ENCODE measurements at regions not wholly inside any gene's neighbourhood (a gene's known extent, or its start where the extent isn't known, plus 50 kb on each side); places are given as distances from the start of the nearest gene placed in this dataset.

DNA sequence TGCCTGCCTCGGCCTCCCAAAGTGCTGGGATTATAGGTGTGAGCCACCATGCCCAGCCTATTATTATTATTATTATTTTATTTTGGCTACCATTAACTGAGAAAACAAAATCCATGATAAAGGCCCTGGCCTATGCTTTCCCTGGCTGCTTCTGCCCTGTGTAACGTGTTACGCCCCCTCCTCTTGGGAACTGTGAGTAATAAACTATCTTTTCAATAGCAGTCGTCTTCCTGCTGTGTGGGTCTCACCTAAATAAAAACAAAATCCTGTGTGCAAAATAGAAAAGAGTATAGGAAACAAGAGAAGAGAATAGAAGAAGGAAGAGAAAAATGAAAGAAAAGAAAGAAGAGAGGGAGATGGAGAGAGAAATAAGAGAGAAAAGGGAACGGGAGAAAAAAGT lies 237.0 kb downstream of the MIAT start:
- DNase-seq (ENCODE audit: low read depth) = no peak

- no peak for DNase-seq (ENCODE audit: low read depth)
Measured at GRCh38 chr22:26894766-26895485, 237.5 kb downstream of the MIAT start.

DNA sequence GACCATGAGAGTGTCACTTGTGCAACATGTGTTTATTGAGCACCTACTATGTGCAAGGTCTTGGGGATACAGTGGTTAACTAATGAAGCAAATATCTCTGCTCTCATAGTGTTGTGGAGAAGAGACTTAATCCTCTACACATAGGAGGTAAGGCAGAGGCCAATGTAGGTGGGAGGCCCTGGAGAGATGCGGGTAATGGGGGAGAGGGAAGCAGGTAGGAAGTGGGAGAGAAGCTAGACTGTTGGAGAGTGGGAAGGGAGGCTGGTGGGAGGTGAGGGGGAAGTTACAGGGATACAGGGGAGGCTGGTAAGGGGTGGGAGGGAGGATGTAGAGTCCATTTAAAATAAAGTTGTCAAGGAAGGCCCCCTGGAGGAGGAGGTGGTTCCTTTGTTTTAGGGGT lies 240.0 kb downstream of the MIAT start:
- no peak for DNase-seq (ENCODE audit: low read depth)

GRCh38 chr22:26898946-26899605 lies 241.7 kb downstream of the MIAT start:
- DNase-seq (ENCODE audit: low read depth) = no peak

DNA sequence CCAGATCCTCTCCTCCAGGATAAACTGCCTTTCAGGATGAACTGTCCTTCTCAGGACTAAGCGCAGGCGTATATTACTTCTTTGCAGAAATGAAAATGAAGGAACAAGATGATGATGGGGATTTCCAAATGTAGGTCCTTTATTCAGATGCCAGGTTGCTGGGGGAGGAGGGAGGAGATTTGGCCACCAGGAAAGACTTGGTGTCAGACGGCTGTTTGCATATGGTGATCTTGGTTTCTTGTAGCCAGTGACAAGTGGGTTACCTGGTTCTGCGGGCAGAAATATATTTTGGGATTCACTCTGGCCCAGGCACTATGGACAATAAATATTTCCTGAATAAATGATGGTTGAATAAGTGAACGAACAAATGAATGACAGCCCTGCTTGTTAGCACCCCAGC lies 243.4 kb downstream of the MIAT start:
- DNase-seq (ENCODE audit: low read depth) = no peak

DNA sequence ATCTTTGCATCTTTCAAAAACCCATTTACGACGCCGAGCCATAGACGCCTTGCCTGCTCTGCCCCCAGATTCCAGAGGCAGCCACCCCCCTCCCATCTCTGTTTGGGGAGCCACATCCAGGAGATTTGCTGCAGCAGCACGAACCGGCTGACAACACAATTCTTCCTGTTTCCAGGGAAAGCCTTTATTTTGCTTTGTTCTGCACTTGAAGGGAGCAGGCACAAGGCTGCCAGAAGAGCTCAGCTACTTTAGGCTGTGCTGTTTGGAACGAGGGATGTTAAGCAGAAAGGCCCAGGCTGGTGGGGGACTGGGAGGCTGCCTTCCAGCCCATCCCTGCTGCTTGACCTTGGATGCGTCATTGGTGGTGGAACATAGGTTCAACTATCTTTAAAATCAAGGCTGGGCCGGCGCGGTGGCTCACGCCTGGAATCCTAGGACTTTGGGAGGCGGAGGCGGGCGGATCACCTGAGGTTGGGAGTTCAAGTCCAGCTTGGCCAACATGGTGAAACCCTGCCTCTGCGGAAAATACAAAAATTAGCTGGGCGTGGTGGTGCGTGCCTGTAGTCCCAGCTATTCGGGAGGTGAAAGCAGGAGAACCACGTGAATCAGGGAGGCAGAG lies 243.9 kb downstream of the MIAT start:
- no peak for DNase-seq (ENCODE audit: low read depth)

GRCh38 chr22:26902401-26903029 lies 245.1 kb downstream of the MIAT start:
- no peak for DNase-seq (ENCODE audit: low read depth)

DNA sequence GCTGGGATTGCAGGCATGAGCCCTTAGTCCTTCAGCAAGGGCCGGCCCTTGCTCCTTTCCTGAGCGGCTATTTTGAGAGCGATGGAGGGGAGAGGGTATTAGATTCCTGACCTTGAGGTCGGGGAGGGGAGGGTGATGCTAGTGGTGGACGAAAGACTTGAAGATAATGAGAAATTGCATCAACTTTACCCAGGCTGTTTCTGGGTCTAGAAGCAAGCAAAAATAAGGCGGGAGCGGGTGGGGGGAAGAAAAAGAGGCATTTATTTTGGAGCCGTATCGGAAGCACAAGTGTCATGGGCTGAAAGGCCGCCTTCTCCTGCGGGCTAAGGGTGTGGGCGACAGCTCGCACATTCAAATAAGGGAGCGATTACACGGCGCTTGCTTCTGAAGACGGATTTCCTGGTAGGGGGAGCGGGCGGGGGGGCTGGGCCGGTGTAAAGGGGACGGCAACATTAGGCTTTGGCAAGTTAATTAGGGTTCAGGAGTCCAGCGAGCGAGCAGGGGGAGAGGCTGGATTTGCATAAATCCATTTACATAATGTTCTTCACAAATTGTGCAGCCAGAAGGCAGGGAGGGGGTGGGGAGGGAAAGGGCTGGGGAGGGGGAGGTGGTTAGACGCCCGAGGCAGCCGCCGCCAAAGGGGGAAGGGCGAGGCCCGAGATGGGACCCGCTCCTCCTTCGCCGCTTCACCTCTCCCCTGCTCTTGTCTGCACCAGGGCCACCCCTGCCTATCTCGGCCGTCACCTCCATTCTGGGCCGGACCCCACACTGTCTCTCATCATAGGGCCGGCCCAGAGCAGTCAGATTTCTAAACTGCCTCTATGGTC lies 245.9 kb downstream of the MIAT start:
- DNase-seq (ENCODE audit: low read depth) = no peak

DNA sequence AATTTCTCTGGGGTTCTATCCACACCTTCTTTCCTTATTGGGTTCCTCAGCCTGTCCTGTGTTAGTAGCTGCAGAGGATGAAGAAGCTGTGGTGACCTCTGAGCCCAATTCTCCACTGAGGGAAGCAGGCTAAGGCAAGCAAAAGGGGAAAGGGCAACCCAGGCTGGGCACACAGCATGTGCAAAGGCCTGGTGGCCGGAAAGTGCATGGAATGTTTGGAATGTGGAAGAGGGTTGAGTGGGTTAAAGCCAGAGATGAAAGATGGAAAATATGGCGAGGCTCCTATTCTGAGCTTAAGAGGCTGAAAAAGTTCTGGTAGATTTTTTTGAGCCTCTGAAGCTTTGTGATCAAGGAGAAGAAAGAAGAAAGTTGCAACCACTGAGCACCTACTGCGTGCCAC lies 247.1 kb downstream of the MIAT start:
- DNase-seq (ENCODE audit: low read depth) = no peak

DNA sequence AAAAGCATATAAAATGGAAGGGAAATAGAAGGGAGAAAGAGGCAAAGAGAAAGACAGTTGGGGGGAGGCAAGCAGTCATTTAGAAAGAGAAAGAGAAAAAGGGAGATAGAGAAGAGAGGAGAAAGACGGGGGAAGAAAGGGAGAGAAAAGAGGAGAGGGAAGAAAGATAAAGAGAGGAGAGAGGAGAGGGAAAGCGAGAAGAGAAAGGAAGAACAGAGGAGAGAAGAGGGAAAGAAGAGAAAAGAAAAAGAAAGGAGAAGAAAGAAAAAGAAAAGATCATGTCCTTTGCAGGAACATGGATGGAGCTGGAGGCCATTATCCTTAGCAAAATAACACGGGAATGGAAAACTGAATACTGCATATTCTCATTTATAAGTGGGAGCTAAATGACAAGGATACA lies 247.7 kb downstream of the MIAT start:
- no peak for DNase-seq (ENCODE audit: low read depth)

DNA sequence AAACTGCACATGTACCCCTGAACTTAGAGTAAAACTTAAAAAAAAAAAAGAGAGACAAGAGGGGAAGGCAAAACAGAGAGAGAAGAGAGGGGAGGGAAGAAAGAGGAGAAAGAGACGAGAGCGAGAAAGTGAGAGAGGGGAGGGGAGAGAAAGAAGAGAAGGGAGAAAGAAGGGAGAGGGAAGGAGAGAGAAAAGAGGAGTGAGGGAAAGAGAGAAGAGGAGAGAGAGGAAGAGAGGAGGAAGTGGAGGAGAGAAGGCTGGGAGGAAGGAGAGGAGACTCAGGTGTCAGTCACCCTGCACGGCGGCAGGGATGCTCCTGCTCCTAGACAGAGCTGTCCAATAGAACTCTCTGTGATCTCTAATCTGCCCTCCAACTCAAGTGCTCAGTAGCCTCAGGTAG lies 248.3 kb downstream of the MIAT start:
- no peak for DNase-seq (ENCODE audit: low read depth)

GRCh38 chr22:26906464-26906863 lies 249.1 kb downstream of the MIAT start:
- DNase-seq (ENCODE audit: low read depth) = no peak

DNA sequence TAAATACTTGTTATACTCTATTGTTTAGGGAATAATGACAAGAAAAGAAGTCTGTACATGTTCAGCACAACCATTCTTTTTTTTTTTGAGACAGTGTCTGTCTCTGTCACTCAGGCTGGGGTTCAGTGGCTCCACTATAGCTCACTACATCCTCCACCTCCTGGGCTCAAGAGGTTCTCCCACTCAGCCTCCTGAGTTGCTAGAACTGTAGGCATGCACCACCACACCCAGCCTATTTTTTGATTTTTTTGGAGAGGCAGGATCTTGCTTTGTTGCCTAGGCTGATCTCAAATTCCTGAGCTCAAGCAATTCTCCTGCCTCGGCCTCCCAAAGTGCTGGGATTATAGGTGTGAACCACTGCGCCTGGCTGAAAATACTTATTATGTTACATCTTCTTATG lies 250.0 kb downstream of the MIAT start:
- DNase-seq (ENCODE audit: low read depth) = no peak

- DNase-seq (ENCODE audit: low read depth) = no peak
Measured at GRCh38 chr22:26910845-26911244, 253.5 kb downstream of the MIAT start.

DNA sequence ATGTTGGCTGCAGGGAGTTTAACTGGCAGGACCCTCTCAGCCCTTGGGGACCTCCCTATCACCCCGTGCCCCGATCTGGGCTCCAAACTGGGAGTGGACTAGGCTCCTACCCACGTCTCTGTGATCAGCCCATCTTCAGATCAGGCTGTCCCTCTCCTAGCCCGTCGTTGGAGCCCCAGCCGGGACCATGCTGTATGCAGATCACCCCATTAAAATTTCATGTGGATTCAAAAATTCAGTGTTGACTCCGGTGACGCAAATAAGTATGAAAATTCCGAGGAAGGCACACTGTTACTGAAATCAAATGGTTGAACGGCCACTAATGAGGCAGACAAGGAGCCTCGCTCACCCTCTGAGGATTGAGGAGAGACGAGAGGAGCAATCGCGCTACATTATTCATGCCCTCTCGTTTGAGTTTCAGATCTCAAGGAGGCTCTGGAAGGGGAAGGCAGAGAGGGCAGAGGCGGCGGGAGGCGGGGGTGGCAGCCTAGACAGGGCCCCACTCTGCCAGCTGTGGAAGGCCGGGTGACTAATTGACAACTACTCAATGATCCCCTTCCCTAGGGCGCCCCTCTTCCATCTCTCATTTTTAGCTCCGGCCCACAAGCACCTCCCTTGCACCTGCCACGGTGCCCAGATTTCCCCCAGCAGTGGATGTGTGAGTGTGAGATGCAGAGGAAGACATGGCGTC lies 255.4 kb downstream of the MIAT start:
- DNase-seq (ENCODE audit: low read depth) = no peak

GRCh38 chr22:26914519-26915185 lies 257.3 kb downstream of the MIAT start:
- no peak for DNase-seq (ENCODE audit: low read depth)

GRCh38 chr22:26916236-26916635 lies 258.8 kb downstream of the MIAT start:
- DNase-seq (ENCODE audit: low read depth) = no peak

DNA sequence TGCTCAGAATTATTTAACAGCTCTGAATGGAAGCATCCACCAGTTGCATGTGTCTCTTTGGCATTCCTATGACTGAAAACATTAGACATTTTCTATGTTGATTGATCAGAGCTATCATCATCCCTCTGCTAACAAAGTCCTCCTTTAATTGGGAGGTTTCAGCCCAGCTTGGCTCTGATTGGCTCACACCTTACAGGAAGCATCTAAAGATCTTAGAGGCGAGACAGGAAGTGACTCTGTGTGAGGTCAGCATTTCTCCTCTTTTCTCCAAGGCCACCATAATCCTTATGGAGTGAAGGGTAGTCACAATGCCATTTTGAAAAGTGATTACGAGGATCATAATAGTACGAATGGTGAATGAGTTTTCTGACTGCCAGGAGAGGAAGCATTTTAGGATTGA lies 260.8 kb downstream of the MIAT start:
- no peak for DNase-seq (ENCODE audit: low read depth)

DNA sequence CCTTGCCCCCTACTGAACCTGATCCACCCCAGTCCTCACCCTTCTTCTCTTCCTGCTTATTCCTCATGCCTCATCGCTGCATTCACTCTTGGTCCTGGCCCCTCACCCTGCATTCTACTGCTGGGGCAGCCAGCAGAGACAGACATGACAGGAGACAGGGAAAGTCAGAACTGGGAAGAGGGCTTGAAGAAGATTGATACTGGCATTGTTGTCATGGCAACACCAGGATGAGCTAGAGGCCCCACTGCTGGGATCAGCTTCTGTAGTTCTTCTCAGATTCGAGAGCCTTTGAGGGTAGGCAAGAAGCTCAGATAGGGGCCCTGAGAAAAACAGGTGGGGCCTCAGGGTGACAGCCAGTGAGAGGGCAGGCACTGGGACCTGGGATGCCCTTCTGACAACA lies 264.3 kb downstream of the MIAT start:
- no peak for DNase-seq (ENCODE audit: low read depth)

- no peak for DNase-seq (ENCODE audit: low read depth)
Measured at GRCh38 chr22:26922806-26923205, 265.4 kb downstream of the MIAT start.

DNA sequence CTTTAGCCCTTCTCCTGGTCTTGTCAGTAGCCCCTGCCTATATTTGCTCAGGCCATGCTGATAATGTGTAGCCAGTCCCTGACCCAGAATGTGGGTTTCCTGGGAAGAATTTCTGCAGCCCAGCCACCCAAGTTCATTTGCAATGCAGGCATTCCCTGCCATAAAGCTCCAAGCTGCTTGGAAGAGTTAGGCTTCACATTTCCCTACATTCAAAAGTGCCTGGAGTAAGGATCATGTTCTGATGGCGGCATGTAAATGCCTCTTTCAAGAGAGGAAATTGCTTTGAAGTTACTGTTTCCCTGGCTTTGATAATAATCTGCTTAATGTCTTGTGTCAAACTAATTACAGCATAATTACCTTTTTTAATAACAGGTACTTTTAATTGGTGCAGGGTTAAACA lies 266.1 kb downstream of the MIAT start:
- no peak for DNase-seq (ENCODE audit: low read depth)

Measured in activated T-cell treated with anti-CD3 and anti-CD28 coated beads for 24 hours (primary cell).